ENCODE measurements at regions not wholly inside any gene's neighbourhood (a gene's known extent, or its start where the extent isn't known, plus 50 kb on each side); places are given as distances from the start of the nearest gene placed in this dataset.
A peak's percentile ranks its signal among the peaks of the same experiment; 100 is the strongest.

- ATAC-seq (peak; percentile 44), FAIRE-seq (no peak), DNase-seq (ENCODE audit: extremely low read depth in 1 of 4, low spot score in 3 of 4) (no peak)
- in situ Hi-C loops (cut with MboI) = no loop called here
- Histone ChIP-seq H3K9me3 (replicated peaks; ENCODE audit: control insufficient read depth, insufficient read depth, low read depth, low read length) (no peaks in the 10 kb centered on the region), H3K79me2 (ENCODE audit: control insufficient read depth, insufficient read depth, low read length) (no peaks in the 10 kb centered on the region), H3K4me2 (ENCODE audit: insufficient read depth, low read length) (no peak overlapping the region), H3K27me3 (ENCODE audit: control insufficient read depth in 2 of 2, insufficient read depth in 2 of 2, low read length in 2 of 2) (no peaks in the 10 kb centered on the region; a peak in 1 of 5 replicates), H3K36me3 (ENCODE audit: control insufficient read depth, insufficient read depth, low read length) (no peaks in the 10 kb centered on the region), H3K27ac (ENCODE audit: extremely low read depth, low read depth, low read length) (no peak overlapping the region), H4K20me1 (replicated peaks; ENCODE audit: control insufficient read depth, insufficient read depth, low read length) (no peaks in the 10 kb centered on the region), H2AFZ (ENCODE audit: low read depth, low read length) (peak overlapping the region; percentile 72), H3K4me3 (no peak overlapping the region), H3K4me1 (replicated peaks in 1 of 2; ENCODE audit: control insufficient read depth in 2 of 2, insufficient read depth in 2 of 2, low read length in 2 of 2) (no peaks in the 10 kb centered on the region; a peak in 2 of 5 replicates), H3K9ac (ENCODE audit: insufficient read depth in 1 of 2, low read depth in 2 of 2, low read length in 2 of 2) (no peak overlapping the region), H3K9me1 (ENCODE audit: control insufficient read depth, insufficient read depth, low read length) (no peaks in the 10 kb centered on the region)
- ChIA-PET CTCF (ENCODE audit: low intra/inter-chr PET ratio) (no interaction called here), POLR2A (no interaction called here)
- 6% methylated on average over 3 of the region's 3 CpGs for WGBS (ENCODE audit: insufficient coverage, low coverage, missing lambda C conversion rate)
- TF ChIP-seq YY1 (IDR thresholded peaks at IDR 0.05; ENCODE audit: borderline replicate concordance in 1 of 3, control insufficient read depth in 1 of 3, extremely low read depth in 1 of 3, insufficient read depth in 3 of 3, insufficient read length in 1 of 3, insufficient replicate concordance in 2 of 3, low read depth in 1 of 3, low read length in 2 of 3) (no peak), TGIF2 (CRISPR knock-in tag; IDR thresholded peaks at IDR 0.05) (no peak), SAFB2 (IDR thresholded peaks at IDR 0.05; ENCODE audit: borderline replicate concordance, low read depth, low read length, severe bottlenecking) (no peak), RUNX1 (IDR thresholded peaks at IDR 0.05; ENCODE audit: low read depth) (no peak), ZNF436 (CRISPR knock-in tag; IDR thresholded peaks at IDR 0.05) (no peak), FOS (IDR thresholded peaks at IDR 0.05; ENCODE audit: extremely low read depth, insufficient read length) (no peak), ETS2 (tag; IDR thresholded peaks at IDR 0.05; ENCODE audit: borderline replicate concordance, poor library complexity, severe bottlenecking) (no peak), TAL1 (IDR thresholded peaks at IDR 0.05) (no peak), ETV1 (tag; conservative IDR thresholded peaks at IDR 0.05; ENCODE audit: low read depth) (no peak), PRMT5 (CRISPR knock-in tag; IDR thresholded peaks at IDR 0.05) (no peak), SMAD3 (CRISPR knock-in tag; conservative IDR thresholded peaks at IDR 0.05) (no peak)
- intact Hi-C loops (cut with micrococcal nuclease) = loop anchor here (5.0 kb wide), 2 partner anchors 541 to 556 kb away; no protein-coding TSS in a partner anchor
- no TSS peak for BruUV-seq (replicated peaks)
Measured at GRCh38 chr1:192475970-192476369, 99.6 kb upstream of the RGS1 start.

All from K562 (cell line).